ENCODE measurements at regions not wholly inside any gene's neighbourhood (a gene's known extent, or its start where the extent isn't known, plus 50 kb on each side); places are given as distances from the start of the nearest gene placed in this dataset.

DNA sequence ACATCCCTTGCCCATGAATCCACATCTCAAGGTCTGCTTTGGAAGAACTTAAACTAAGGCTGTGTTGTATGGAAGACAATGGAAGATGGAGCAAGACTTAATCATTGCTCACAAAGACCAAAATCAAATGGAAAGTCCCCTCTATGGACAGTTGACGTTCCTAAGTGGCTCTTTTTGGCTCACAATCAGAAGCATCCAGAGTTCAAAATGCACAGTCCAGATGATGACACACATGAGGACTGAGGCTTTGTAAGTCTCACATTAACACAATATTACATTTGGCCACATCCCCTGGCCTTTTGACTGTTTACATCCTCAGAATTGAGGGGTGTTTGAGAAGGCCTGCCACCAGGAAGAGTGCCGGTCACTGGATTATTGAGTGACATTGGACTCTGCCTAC, 122.3 kb upstream of the CPM start:
- no peak for DNase-seq (ENCODE audit: low read depth in 1 of 2, low spot score in 1 of 2)
- Histone ChIP-seq H3K27me3 (ENCODE audit: insufficient read depth, poor library complexity, severe bottlenecking) (no peaks in the 10 kb centered on the region), H3K4me3 (replicated peaks; ENCODE audit: insufficient read depth, low read length) (no peak overlapping the region), H3K27ac (replicated peaks) (no peak overlapping the region)
- TF ChIP-seq SPI1 (IDR thresholded peaks at IDR 0.05; ENCODE audit: borderline replicate concordance, low read depth): no peak
- TF ChIP-seq GABPA (IDR thresholded peaks at IDR 0.05; ENCODE audit: low read depth): no peak
- TF ChIP-seq CTCF (IDR thresholded peaks at IDR 0.05; ENCODE audit: insufficient read depth, low read length): no peak
- no peak for TF ChIP-seq REST (IDR thresholded peaks at IDR 0.05; ENCODE audit: insufficient replicate concordance, low read depth)
- TF ChIP-seq POLR2AphosphoS5 (IDR thresholded peaks at IDR 0.05; ENCODE audit: low read depth): no peak

DNA sequence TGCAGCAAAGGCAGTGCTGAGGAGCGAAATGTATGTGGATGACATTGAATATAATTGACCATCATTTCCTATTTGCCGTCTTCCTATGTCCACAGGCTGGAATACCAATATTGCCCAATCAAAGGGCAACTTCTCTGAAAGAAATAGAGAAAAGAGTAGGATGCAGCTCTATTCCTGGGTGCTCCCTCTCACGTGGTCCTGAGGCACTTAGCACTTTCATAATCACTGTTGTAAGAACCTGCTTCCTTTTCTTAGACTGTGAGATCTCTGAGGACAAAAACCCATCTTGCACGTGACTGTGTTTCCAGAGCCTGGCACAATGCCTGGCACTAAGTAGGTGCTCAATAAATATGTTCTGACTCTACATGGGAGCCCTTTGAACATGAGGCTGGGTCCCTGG, 122.7 kb upstream of the CPM start:
- H3K4me3 ChIP-seq (replicated peaks; ENCODE audit: insufficient read depth, low read length): no peak overlapping the region
- no peak overlapping the region for H3K27ac ChIP-seq (replicated peaks)
- no peaks in the 10 kb centered on the region for H3K27me3 ChIP-seq (ENCODE audit: insufficient read depth, poor library complexity, severe bottlenecking)
- TF ChIP-seq POLR2AphosphoS5 (IDR thresholded peaks at IDR 0.05; ENCODE audit: low read depth) (no peak), CTCF (IDR thresholded peaks at IDR 0.05; ENCODE audit: insufficient read depth, low read length) (no peak), REST (IDR thresholded peaks at IDR 0.05; ENCODE audit: insufficient replicate concordance, low read depth) (no peak), GABPA (IDR thresholded peaks at IDR 0.05; ENCODE audit: low read depth) (no peak), SPI1 (IDR thresholded peaks at IDR 0.05; ENCODE audit: borderline replicate concordance, low read depth) (no peak)
- peak; percentile 67 to 91 for DNase-seq (ENCODE audit: low read depth in 1 of 2, low spot score in 1 of 2)

DNA sequence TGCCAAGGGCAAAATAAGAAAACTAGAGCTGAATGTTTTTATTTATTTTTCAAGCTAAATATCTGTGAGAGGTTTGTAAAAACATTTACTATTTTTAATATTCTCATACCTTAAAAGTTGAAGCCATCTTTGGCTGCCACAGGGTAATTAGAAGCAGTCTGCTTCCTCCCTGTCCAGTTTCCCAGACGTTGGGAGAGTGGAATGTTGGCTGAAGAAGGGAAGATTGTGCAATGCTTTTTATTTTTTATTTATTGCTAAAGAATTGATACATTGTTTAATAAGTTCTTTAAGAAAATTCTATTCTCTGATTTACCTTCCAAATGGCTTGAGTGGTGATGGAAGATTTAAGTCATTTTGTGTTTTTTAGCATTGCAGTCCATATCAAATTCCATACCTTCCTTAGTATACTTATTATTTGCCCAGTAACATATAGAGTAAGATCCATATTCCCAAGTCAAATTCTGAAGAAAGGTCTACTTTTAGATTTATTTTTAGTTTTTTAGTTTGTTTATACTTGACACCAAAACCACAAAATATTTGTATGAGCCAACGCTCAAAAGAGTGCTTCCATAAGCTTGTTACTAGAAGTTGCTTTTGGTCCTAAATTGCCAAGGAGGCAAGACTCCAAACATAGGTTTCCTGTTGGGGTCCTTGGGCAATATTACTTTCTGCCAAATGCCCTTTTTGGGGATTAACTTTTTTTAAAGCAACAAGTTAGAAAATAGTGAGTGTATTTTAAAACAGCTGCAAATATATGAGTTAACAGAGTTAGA, 124.0 kb upstream of the CPM start:
- no peak overlapping the region for H3K27ac ChIP-seq (replicated peaks)
- TF ChIP-seq GABPA (IDR thresholded peaks at IDR 0.05; ENCODE audit: low read depth) (no peak), SPI1 (IDR thresholded peaks at IDR 0.05; ENCODE audit: borderline replicate concordance, low read depth) (no peak), POLR2AphosphoS5 (IDR thresholded peaks at IDR 0.05; ENCODE audit: low read depth) (no peak), REST (IDR thresholded peaks at IDR 0.05; ENCODE audit: insufficient replicate concordance, low read depth) (no peak), CTCF (IDR thresholded peaks at IDR 0.05; ENCODE audit: insufficient read depth, low read length) (no peak)
- DNase-seq (ENCODE audit: low read depth in 1 of 2, low spot score in 1 of 2): no peak

More for the DNA sequence above, 124.0 kb upstream of the CPM start:
- H3K4me3 ChIP-seq (replicated peaks; ENCODE audit: insufficient read depth, low read length): no peak overlapping the region
- H3K27me3 ChIP-seq (ENCODE audit: insufficient read depth, poor library complexity, severe bottlenecking): no peaks in the 10 kb centered on the region
